NCI-H2081 treated with DMSO at 0.1 percent for 48 hours (cell line): ENCODE measurements at regions not wholly inside any gene's neighbourhood (a gene's known extent, or its start where the extent isn't known, plus 50 kb on each side); places are given as distances from the start of the nearest gene placed in this dataset.

Experiments
- DNase-seq: peaks from one replicate; lab custom pipeline; 2025; lab: John Stamatoyannopoulos, UW

DNA sequence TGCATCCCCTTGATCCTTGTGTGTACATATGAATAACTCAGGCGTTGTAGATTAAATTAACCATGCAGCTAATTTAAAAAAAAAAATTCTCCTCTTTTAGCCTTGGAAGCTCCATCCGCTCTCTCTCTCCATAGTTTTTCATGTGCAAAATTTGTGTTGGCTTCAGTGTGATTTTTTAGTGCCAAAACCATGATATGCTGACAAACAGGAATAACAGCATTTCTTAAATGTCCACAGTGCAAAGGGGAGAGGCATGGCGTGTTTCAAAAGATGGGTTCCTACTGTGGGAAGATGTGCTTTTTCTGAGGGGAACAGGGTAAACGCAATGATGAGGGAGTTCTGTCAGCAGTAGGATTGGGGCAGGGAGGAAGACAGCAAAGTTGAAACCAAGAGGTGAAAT is 247.0 kb downstream of the ICOS start:
- no peak for DNase-seq

DNA sequence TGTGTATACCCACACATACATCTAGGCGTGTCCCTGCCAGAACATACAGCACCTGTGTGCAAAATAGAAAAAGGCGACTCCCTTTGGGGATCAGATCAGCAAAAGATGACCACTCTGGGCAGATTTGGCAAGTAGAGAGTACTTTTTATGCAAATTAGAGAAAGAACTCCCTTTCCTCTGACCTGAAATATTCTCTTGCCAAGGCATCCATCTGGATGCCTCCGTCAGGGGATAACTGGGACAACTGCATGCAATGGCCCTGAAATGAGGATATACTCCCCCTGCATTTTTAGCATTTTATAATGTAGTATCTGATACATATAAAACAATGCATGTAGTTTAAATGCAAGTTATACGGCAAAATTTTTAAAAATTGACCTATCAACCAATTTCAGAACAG is 247.7 kb downstream of the ICOS start:
- no peak for DNase-seq

DNA sequence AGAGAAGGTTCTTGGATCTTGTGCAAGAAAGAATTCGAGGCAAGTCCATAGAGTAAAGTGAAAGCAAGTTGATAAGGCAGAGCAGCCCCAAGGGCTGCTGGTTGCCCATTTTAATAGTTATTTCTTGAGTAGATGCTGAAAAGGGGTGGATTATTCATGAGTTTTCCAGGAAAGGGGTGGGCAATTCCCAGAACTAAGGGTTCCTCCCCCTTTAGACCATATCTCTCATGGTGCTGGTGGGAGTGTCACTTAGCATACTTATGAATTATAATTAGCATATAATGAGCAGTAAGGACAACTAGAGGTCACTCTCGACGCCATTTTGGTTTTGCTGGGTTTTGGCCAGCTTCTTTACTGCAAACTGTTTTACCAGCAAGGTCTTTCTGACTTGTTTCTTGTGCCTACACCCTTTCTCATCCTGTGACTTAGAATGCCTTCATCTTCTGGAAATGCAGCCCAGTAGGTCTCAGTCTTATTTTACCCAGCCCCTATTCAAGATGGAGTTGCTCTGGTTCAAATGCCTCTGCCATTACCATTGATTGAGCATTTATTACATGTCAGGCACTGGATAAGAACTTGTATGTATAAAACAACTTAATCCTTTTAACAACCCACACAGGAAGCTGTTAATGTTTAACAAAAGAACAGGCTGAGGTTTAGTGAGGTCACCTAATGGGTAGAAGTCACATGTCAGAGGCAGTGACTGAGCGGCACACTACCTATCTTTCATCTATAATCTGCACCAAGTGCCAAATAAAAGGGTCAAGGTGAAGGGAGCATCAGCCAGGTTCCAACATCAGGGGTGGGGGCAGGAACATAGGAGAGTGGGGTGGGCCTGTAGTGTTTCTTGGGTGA is 250.9 kb downstream of the ICOS start:
- DNase-seq: no peak

DNA sequence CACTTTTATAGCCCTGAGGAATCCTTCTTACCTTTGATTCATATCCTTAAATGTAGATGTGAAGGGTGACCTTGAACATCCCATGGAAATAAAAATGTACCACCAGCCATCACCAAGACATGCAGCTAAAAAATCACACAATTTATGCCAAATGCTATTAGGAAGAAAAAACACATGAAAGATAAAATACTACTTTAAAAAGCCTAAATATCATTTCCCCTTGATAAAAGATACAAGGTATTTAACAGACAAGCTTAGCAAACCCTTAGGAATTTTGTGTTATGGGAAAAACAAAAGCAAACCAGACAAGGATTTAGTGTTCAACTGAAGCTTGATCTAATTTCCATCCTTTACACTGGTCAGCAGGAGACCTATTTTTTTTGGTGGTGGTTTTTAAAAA is 255.0 kb downstream of the ICOS start:
- no peak for DNase-seq

DNA sequence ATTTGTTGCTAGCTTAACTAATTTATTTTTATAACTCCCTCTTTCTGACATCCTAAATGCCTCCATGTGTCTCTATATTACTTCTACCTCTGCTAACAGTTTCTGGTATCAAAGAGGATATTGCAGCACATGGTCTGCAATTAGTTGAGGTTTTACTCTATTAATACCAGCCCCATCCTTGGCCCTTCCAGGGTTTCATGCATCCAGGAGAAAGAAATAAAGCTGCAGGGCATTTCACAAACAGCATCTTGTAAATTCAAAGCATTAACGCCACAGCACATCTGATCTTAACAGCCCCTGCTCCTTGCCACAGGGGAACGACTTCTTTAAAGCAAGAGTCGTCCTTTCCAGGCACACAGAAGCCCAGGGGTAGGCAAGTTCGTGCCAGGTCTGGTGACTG is 258.9 kb downstream of the ICOS start:
- DNase-seq: no peak

DNA sequence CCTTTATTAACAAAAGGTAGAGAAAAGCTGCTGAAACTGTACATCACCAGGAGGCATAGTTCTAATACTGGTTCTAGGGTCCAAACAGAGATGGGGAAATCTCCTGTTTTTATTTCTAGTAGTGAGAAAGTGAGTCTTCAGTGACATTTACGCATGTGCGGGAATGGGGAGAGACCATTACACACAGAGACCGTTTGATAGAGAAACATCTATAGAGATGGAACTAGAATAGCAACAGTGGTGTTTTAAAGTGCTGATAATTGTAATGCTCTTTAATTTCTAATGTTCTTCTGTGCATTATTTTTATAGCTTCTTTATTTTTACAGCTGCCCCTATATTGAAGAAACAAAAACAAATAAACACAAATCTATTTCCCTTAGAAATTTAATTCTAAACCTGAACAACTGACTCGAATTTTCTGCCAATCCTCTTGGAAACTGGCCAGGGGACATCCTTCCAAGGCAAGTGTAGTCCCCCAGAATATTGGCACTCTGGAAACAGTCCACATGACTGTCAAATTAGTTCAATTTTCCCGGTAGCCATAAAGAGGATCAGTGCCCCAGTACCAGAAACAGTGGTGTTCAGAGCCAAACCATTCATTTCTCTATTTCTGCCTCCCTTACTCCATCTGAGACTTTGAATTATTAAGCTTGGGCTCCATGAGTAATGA is 260.9 kb downstream of the ICOS start:
- DNase-seq: no peak

DNA sequence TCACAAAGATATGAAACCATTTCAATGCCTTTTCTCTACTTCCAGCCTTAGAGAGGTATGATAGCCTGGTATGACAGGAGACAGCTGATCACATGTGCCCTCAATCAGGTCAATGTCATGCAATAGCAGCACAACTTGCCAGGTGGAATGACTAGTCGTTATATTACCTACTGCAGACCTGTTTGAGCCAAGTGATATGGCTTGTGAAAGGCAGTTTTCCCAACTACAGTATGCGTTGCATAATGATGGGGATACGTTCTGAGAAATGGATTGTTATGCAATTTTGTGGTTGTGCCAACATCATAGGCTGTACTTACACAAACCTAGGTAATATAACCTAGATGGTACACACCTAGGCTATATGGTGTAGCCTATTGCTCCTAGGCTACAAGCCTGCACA is 262.8 kb downstream of the ICOS start:
- DNase-seq: no peak

DNA sequence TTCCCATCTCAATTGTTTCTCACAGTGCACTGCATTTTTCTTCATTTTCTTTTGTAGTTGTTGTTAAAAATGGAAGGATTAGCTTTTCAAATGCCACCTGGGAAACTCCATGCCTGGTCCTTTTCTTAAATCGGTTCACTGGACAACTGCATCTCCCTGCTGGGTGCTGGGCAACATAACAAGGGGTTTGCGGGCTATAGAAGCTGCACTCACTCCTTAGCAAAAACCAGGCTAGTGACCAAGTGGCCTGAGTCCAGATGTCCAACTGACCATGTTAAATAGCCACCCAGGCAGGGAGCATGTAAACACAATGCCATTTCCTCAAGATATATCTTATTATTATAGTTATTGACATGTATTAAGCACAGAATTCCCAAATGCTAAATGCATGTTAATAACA is 264.9 kb downstream of the ICOS start:
- DNase-seq: no peak

DNA sequence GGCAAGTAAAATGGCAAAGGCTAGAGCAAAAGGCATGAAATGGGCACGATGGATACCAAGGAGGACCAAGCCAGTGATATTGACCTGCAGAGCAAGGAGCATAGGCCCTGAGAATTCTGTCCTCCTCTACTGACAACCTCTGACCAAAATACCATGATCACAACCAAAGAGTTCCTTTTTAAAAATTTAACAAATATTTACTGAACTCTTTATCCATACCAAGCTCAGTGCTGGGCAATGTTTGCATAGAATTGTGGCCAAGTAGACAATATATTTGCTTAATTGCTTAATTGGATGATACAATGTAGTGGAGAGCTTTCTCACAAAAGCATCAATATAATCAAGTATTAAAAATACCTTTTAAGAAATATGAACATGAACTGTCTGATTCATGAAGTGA is 265.7 kb downstream of the ICOS start:
- no peak for DNase-seq

DNA sequence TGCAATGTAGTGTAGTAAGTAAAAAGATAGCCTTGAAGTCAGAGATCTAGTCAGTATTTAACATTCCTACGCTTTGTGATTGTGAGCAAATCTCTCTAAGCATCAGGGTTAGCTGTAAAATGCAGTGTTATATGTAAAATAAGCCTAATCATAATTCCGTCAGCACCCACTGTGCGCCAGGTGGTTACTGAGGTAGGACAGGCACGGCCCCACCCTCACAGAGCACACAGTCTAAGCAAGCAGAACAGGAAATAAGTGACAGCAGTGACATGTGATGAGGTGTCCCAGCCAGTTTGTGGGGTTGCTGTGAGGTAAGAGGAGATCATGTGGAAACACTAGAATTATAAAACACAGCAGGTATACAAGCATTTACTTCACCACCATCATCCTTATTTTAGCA is 267.1 kb downstream of the ICOS start:
- DNase-seq: no peak

DNA sequence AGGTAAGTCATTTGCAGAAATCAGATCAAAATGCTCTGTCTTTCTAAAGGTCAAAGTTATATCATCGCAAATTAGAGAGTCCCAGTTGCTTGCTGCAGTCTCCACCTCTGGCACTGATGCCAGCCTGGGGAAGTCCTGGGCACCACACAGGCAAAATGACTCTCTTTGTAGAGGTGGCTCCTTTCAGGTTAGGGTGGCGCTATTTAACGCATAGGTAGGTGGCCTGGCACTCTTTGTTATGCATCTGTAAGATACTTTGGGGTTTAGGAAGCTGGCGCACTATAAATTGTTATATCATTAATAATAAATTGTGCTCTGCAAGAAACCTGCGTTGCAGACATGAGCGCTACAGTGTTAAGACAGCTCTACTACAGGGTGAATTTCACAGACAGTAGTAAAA is 268.5 kb downstream of the ICOS start:
- DNase-seq: no peak

DNA sequence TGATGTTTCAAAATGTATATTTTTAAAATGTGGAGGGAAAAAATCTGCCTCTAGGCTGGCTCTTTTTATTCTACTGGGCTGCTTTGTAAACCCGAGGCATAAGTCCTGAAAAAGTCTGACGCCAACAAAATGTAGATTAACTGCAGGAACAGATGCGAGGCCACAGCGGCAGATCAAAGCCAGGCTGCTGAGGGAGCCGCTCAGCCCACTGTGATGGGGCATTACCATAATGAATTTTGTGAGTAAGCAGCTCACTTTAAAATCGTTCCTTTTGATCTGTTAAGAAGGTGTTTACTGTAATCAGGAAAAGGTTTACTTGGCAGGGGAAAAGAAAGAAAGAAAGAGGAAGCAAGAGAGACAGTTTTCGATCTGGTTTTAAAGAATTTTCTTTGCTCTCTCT is 269.0 kb downstream of the ICOS start:
- no peak for DNase-seq

DNA sequence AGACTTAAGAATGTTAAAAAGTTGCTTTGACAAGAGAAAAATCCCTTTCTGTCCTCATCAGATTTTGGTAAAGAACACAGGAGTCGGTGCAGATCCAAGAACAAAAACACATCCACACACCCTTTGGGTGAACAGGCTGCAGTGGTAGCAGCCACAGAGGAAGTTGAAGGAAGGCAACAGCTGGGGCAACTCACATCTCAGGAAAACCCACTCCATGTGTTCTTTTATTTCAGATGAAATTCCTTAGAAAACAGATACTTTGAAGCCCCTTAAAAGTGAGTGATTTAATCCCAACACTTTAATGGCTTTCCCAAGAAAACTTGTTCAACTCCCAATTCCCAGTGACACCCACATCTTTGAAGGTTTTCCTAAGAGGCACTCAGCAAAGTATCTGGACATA is 271.3 kb downstream of the ICOS start:
- no peak for DNase-seq

DNA sequence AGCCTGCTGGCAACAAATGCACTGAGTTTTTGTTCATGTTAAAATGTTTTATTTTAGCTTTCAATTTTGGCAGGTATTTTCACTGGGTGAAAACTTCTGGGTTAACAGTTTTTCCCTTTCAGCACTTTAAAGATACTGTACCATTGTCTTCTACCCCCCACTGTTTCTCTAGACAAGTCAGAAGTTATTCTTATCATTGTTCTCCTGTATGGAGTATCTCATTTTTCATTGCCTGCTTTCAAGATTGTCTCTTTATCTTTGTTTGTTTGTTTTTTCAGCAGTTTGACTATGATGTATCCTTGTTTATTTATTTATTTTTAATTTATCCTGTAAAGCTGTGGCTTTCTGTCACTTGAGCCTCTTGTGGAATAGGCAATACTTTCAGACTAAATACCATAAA is 277.0 kb downstream of the ICOS start:
- DNase-seq: no peak

DNA sequence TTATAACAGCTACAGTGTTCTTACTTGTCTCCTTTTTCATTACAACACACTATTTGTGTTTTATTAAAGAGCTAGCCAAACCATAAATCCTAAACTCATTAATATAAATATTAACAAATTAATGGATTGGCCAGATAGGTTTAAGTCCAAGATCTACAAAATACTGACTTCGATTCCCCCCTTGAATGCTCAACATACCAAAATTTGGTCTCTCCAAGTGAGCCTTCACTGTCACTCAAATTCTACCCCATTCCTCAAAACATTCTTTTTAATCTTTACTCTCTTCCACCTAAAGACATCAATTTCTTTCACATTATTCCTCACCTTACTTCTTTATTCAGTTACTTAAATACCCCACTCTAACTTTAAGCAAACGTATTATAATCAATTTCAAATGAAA is 281.5 kb downstream of the ICOS start:
- no peak for DNase-seq

DNA sequence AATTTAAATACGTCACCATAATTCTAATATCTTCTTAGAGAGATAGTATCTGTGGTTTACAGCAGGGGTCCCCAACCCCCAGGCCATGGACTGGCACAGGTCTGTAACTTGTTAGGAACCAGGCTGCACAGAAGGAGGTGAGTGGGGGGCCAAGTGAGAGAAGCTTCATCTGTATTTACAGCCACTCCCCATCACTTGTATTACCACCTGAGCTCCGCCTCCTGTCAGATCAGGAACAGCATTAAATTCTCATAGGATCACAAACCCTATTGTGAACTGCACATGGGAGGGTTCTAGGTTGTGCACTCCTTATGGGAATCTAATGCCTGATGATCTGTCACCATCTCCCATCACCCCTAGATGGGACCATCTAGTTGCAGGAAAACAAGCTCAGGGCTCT is 282.6 kb downstream of the ICOS start:
- DNase-seq: no peak

DNA sequence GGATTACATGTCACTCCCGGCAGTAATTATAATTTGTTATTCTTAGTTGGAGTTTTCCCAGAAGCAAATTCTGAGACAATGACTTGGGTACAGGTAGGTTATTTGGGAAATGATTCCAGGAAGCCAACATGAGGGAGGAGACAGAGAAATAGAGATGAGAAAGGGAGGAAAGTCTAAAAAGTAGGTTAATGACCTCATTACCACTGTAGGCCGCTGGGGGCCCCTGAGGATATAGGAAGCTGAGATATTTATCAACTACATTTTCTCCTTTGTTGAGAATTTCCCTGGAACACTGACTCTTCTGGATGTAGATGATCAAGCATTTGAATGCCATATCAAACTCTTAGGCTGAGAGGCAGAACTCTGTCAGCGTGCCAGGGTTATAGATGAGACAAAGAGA is 284.3 kb downstream of the ICOS start:
- DNase-seq: no peak

DNA sequence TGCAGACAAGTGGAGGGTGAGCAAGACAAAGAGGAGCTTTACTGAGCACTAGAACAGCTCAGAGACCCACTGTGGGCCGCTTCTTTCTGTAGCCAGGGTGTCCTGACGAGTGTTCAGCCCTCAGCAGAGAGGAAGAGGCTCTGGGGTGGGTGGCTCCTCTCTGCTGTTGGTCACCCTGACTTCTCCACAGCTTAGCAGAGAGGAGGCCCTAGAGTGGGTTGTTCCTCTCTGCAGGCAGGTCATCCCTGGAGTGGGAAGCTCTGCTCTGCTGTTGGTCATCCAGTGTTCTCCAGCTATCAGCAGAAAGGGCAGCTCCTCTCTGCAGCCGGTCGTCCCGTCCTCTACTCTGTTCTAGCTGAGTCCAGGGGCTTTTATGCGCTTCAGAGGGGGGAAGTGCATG is 286.5 kb downstream of the ICOS start:
- DNase-seq: no peak

DNA sequence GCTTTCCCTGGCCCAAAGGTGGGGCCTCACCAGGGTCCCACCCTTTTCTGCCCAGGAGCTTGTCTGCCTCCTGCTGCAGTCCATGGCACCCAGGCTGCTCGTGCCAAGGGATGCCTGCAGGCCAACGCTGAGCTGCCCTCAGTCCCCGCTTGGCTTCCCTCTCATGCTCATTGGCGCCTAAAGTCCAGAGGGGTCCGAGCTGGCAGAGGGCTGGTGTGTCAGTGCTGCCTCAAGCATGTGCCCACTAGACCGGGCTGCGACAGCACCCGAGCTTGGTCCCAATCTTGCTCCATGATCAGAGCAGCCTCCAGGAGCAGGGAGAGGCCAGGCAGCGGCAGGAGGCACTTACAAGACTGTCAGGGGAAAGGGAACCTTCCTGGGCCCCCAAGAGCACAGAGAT is 287.0 kb downstream of the ICOS start:
- no peak for DNase-seq

DNA sequence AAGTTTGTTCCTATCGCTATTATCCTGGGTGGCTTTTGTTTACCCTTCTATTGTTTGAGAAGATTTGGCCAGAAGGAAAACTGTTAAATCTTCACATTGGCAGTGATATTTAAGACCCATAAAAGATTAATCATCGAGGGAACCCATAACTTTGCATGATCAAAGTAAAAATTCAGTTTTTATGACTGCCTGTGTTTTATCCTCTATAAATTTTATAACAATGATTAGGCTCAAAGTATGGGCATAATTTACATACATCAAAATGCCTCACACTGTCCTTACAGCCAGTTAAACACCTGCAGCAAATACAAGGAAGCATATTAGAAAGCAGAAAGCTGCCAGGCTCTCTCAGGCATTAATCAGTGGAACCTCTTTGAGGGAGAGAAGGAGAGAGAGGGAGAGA is 289.1 kb downstream of the ICOS start:
- no peak for DNase-seq

DNA sequence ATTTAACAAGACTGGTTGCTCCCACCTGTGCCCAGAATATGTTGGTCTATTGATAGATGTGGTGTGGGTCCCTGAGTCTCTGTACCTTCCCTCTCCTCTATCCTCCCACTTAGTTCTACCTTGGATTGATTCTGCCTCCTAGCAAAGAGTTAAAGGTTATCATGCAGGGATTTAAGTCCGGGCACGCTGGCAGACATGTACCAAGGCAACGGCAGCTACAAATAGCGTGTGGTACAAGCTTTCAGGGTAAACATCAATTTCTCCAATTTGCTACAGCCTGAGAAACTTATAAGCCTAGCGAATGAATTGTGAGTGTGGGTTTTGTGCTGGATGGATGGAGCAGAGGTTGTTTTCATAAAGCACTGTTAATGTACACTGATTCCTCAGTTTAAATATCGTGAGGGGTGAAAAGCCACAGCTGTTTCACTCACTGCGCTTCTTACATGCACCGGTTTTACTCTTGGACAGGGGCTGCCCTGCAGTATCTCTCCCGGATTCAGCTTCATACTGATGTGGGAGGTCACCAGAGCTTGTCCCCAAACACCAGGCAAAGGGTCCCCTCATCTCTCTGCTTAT is 289.8 kb downstream of the ICOS start:
- no peak for DNase-seq

DNA sequence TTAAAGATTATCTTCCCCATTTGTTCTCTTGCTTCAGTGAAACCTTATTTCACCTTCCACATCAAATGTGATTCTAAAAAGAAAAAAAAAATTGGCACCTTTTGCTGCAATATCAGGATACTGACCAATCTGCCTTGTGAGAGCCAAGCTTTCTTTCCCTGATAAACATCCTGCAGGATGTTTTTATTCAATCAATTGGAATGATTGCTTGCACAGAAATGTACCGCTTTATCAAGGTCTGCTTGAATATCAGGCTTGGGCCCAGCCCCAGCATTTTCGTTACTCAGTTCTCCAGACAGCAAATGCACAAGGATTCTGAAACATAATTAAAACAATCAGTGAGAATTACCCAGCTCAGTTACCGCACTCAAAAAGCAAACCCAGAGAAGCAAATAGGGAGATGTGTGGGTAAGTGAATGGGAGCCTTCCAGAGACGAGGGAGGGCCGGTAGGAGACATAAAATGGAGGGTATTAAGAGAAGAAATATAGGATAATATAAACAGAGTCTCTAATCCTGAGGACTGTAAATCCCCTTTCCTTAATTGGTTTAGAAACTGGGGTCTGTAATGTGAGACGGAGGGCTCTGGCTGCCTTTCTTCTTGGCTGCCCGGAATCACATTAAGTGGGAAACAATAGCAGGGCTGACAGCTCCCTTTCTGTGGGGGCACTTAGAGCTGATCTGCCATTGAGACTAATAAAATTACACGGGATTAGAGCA is 291.8 kb downstream of the ICOS start:
- no peak for DNase-seq

DNA sequence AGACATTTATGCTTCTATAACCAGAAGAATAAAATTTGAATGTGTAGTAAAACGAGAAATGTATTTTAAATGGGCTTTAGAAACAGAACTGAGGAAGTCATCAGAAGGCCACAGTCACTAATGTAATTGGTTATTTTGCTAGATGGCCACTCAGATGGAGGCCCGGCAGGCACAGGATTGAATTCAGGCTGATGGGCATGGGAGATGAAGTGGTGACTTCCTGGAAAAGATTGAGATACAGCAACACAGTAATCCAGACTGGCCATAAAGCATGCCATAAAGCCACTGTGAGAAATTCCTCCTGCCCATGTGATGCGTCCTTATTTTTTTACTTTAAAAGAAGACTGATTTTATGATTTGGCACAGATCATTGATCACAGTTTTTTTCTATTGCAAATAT is 297.7 kb downstream of the ICOS start:
- no peak for DNase-seq
